Activated CD4-positive, alpha-beta memory T cell treated with anti-CD3 and anti-CD28 coated beads for 36 hours (primary cell): ENCODE measurements at regions not wholly inside any gene's neighbourhood (a gene's known extent, or its start where the extent isn't known, plus 50 kb on each side); places are given as distances from the start of the nearest gene placed in this dataset.
"Not testable (repeated sequence)": the region's sequence is repeated elsewhere in the genome, so short reads cannot be mapped to it uniquely, and the experiment has no call there.

Experiments
- CTCF ChIA-PET: fragments of 350-600 bp; sonication (Branson Sonifier 250); formaldehyde crosslinking; loops from one replicate; lab custom pipeline; 2021; ENCODE audit warnings: antibody characterized with exemption, inconsistent platforms; lab: Charles Lee
- POLR2A ChIA-PET: fragments of 350-600 bp; sonication (Branson Sonifier 250); formaldehyde crosslinking; loops from one replicate; lab custom pipeline; 2021; ENCODE audit warnings: antibody characterized with exemption; lab: Charles Lee
- DNase-seq: peaks from one replicate; pipeline ENCODE4 v3.0.0-alpha.2; 2020
- H3K27ac Mint-ChIP-seq: one replicate; pipeline ENCODE4 v1.8.0; 2021; ENCODE audit warnings: mixed read lengths
- H3K27me3 Mint-ChIP-seq: one replicate; pipeline ENCODE4 v1.8.0; 2021; ENCODE audit warnings: mixed read lengths
- H3K36me3 Mint-ChIP-seq: one replicate; pipeline ENCODE4 v1.8.0; 2021; ENCODE audit warnings: mixed read lengths
- H3K4me1 Mint-ChIP-seq: one replicate; pipeline ENCODE4 v1.8.0; 2021; ENCODE audit warnings: low read depth, mixed read lengths
- H3K4me3 Mint-ChIP-seq: one replicate; pipeline ENCODE4 v1.8.0; 2021; ENCODE audit warnings: mild to moderate bottlenecking, mixed read lengths
- H3K9me3 Mint-ChIP-seq: one replicate; pipeline ENCODE4 v1.8.0; 2021; ENCODE audit warnings: mixed read lengths
- intact Hi-C: fragments of 100-400 bp; cut with micrococcal nuclease; formaldehyde crosslinking; loops from one replicate; pipeline ENCODE4 v1.15.1; 2023

GRCh38 chr4:60400593-60400992, 799.5 kb upstream of the ADGRL3 start:
- H3K9me3 Mint-ChIP-seq: peaks cover 9% of the 10 kb centered on the region
- intact Hi-C loops: no loop called here
- CTCF ChIA-PET: no interaction called here
- no peak overlapping the region for H3K27ac Mint-ChIP-seq
- no peaks in the 10 kb centered on the region for H3K36me3 Mint-ChIP-seq
- no peaks in the 10 kb centered on the region for H3K27me3 Mint-ChIP-seq
- no peak overlapping the region for H3K4me3 Mint-ChIP-seq
- no peak for DNase-seq
- POLR2A ChIA-PET: no interaction called here
- no peaks in the 10 kb centered on the region for H3K4me1 Mint-ChIP-seq

- Mint-ChIP-seq H3K4me3 (no peak overlapping the region), H3K4me1 (no peaks in the 10 kb centered on the region), H3K27ac (no peak overlapping the region), H3K27me3 (no peaks in the 10 kb centered on the region), H3K36me3 (no peaks in the 10 kb centered on the region), H3K9me3 (peaks cover 9% of the 10 kb centered on the region)
- no peak for DNase-seq
- POLR2A ChIA-PET: no interaction called here
- intact Hi-C loops: no loop called here
- CTCF ChIA-PET: no interaction called here
Measured at GRCh38 chr4:60404027-60404426, 796.1 kb upstream of the ADGRL3 start.

GRCh38 chr4:60422439-60422838, 777.7 kb upstream of the ADGRL3 start:
- CTCF ChIA-PET: no interaction called here
- Mint-ChIP-seq H3K4me1 (no peaks in the 10 kb centered on the region), H3K27me3 (no peaks in the 10 kb centered on the region), H3K27ac (no peak overlapping the region), H3K4me3 (no peak overlapping the region), H3K36me3 (no peaks in the 10 kb centered on the region), H3K9me3 (peaks cover 15% of the 10 kb centered on the region)
- intact Hi-C loops: no loop called here
- POLR2A ChIA-PET: no interaction called here
- no peak for DNase-seq

- H3K4me1 Mint-ChIP-seq, intact Hi-C loops, H3K27me3 Mint-ChIP-seq, CTCF ChIA-PET, POLR2A ChIA-PET, H3K27ac Mint-ChIP-seq, H3K4me3 Mint-ChIP-seq, DNase-seq, H3K9me3 Mint-ChIP-seq, H3K36me3 Mint-ChIP-seq: not testable (repeated sequence)
Measured at GRCh38 chr4:60423573-60424184, 776.4 kb upstream of the ADGRL3 start.

- DNase-seq: no peak
- intact Hi-C loops: no loop called here
- H3K27ac Mint-ChIP-seq: no peak overlapping the region
- no peak overlapping the region for H3K4me3 Mint-ChIP-seq
- ChIA-PET CTCF (no interaction called here), POLR2A (no interaction called here)
- peaks cover 27% of the 10 kb centered on the region for H3K9me3 Mint-ChIP-seq
- H3K4me1 Mint-ChIP-seq: no peaks in the 10 kb centered on the region
- no peaks in the 10 kb centered on the region for H3K27me3 Mint-ChIP-seq
- no peaks in the 10 kb centered on the region for H3K36me3 Mint-ChIP-seq
Measured at GRCh38 chr4:60432911-60433310, 767.2 kb upstream of the ADGRL3 start.

- DNase-seq: no peak
- intact Hi-C loops: no loop called here
- Mint-ChIP-seq H3K36me3 (no peaks in the 10 kb centered on the region), H3K27me3 (no peaks in the 10 kb centered on the region), H3K4me1 (no peaks in the 10 kb centered on the region), H3K4me3 (no peak overlapping the region), H3K9me3 (peaks cover 11% of the 10 kb centered on the region), H3K27ac (no peak overlapping the region)
- POLR2A ChIA-PET: no interaction called here
- CTCF ChIA-PET: no interaction called here
Measured at GRCh38 chr4:60443068-60443467, 757.1 kb upstream of the ADGRL3 start.

- ChIA-PET POLR2A (no interaction called here), CTCF (no interaction called here)
- DNase-seq: no peak
- no peaks in the 10 kb centered on the region for H3K27me3 Mint-ChIP-seq
- H3K36me3 Mint-ChIP-seq: no peaks in the 10 kb centered on the region
- no peak overlapping the region for H3K4me3 Mint-ChIP-seq
- no peaks in the 10 kb centered on the region for H3K4me1 Mint-ChIP-seq
- intact Hi-C loops: no loop called here
- H3K27ac Mint-ChIP-seq: no peak overlapping the region
- H3K9me3 Mint-ChIP-seq: peaks cover 11% of the 10 kb centered on the region
Measured at GRCh38 chr4:60443796-60444195, 756.3 kb upstream of the ADGRL3 start.

- Mint-ChIP-seq H3K27me3 (no peaks in the 10 kb centered on the region), H3K9me3 (peaks cover 3% of the 10 kb centered on the region), H3K4me3 (no peak overlapping the region), H3K4me1 (no peaks in the 10 kb centered on the region), H3K36me3 (no peaks in the 10 kb centered on the region), H3K27ac (no peak overlapping the region)
- no peak for DNase-seq
- intact Hi-C loops: no loop called here
- CTCF ChIA-PET: no interaction called here
- POLR2A ChIA-PET: no interaction called here
Measured at GRCh38 chr4:60450054-60450453, 750.1 kb upstream of the ADGRL3 start.

GRCh38 chr4:60452266-60452665, 747.9 kb upstream of the ADGRL3 start:
- no peak overlapping the region for H3K27ac Mint-ChIP-seq
- H3K9me3 Mint-ChIP-seq: peaks cover 2% of the 10 kb centered on the region
- no peak overlapping the region for H3K4me3 Mint-ChIP-seq
- H3K27me3 Mint-ChIP-seq: no peaks in the 10 kb centered on the region
- no peaks in the 10 kb centered on the region for H3K4me1 Mint-ChIP-seq
- POLR2A ChIA-PET: no interaction called here
- intact Hi-C loops: no loop called here
- no peaks in the 10 kb centered on the region for H3K36me3 Mint-ChIP-seq
- DNase-seq: no peak
- CTCF ChIA-PET: no interaction called here

- Mint-ChIP-seq H3K27ac (no peak overlapping the region), H3K4me3 (no peak overlapping the region), H3K36me3 (no peaks in the 10 kb centered on the region), H3K9me3 (peaks cover 4% of the 10 kb centered on the region), H3K4me1 (no peaks in the 10 kb centered on the region), H3K27me3 (no peaks in the 10 kb centered on the region)
- intact Hi-C loops: no loop called here
- DNase-seq: no peak
- ChIA-PET CTCF (no interaction called here), POLR2A (no interaction called here)
Measured at GRCh38 chr4:60455380-60455779, 744.7 kb upstream of the ADGRL3 start.

- Mint-ChIP-seq H3K36me3 (no peaks in the 10 kb centered on the region), H3K27me3 (no peaks in the 10 kb centered on the region), H3K27ac (no peak overlapping the region), H3K9me3 (peaks cover 18% of the 10 kb centered on the region), H3K4me3 (no peak overlapping the region), H3K4me1 (no peaks in the 10 kb centered on the region)
- intact Hi-C loops: no loop called here
- CTCF ChIA-PET: no interaction called here
- POLR2A ChIA-PET: no interaction called here
- no peak for DNase-seq
Measured at GRCh38 chr4:60461551-60461950, 738.6 kb upstream of the ADGRL3 start.

- H3K9me3 Mint-ChIP-seq: peaks cover 22% of the 10 kb centered on the region
- no peaks in the 10 kb centered on the region for H3K36me3 Mint-ChIP-seq
- no peak overlapping the region for H3K27ac Mint-ChIP-seq
- H3K4me1 Mint-ChIP-seq: no peaks in the 10 kb centered on the region
- H3K4me3 Mint-ChIP-seq: no peak overlapping the region
- DNase-seq: no peak
- CTCF ChIA-PET: no interaction called here
- intact Hi-C loops: no loop called here
- no peaks in the 10 kb centered on the region for H3K27me3 Mint-ChIP-seq
- POLR2A ChIA-PET: no interaction called here
Measured at GRCh38 chr4:60463857-60464502, 736.1 kb upstream of the ADGRL3 start.

- H3K4me3 Mint-ChIP-seq: no peak overlapping the region
- H3K9me3 Mint-ChIP-seq: peaks cover 17% of the 10 kb centered on the region
- no peaks in the 10 kb centered on the region for H3K4me1 Mint-ChIP-seq
- no peaks in the 10 kb centered on the region for H3K27me3 Mint-ChIP-seq
- ChIA-PET POLR2A (no interaction called here), CTCF (no interaction called here)
- intact Hi-C loops: no loop called here
- no peak for DNase-seq
- H3K36me3 Mint-ChIP-seq: no peaks in the 10 kb centered on the region
- no peak overlapping the region for H3K27ac Mint-ChIP-seq
Measured at GRCh38 chr4:60482921-60483351, 717.2 kb upstream of the ADGRL3 start.
